ENCODE measurements at regions not wholly inside any gene's neighbourhood (a gene's known extent, or its start where the extent isn't known, plus 50 kb on each side); places are given as distances from the start of the nearest gene placed in this dataset.

DNA sequence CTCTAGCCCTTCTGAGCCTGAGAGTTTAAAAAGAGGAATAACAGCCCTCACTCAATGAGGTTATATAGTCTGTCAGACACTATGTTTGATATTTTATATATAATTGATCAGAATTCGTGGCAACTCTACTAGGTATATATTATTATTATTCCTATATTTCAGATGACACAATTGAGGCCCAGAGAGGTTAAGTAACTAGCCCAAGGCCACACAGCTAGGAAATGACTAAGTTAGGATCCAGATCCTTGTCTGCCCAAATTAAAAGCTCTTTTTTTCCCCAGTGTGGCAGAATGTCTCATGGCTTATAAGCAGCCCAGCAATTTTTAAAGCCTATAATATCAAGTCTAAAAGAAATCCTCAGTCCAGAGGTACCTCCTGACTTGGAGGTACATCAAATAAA is 1119.9 kb upstream of the AUTS2 start:
- no peak for DNase-seq
- Histone ChIP-seq H3K36me3 (no peaks in the 10 kb centered on the region), H3K27me3 (no peaks in the 10 kb centered on the region), H3K9me3 (no peaks in the 10 kb centered on the region), H3K4me3 (no peak overlapping the region)

DNA sequence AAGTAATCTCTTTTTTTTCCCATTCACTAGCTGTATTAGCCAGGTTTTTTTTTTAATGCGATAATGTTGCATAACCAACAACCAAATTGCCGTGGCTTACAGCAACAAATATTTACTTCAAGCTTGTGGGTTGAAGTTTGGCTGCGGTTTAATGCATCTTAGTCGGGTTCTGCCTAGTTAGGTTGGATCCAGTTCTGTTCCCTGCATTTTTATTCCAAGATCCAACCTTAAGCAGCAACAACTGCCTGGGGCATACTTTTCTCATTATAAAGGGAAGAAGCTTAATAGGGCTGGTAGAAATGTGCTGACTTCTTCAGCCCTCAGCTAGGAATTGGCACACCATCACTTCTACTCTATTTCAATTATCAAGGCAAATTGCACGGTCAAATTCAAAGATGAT is 1115.5 kb upstream of the AUTS2 start:
- no peak overlapping the region for H3K4me3 ChIP-seq
- H3K27me3 ChIP-seq: no peaks in the 10 kb centered on the region
- DNase-seq: no peak
- H3K9me3 ChIP-seq: no peaks in the 10 kb centered on the region
- no peaks in the 10 kb centered on the region for H3K36me3 ChIP-seq

DNA sequence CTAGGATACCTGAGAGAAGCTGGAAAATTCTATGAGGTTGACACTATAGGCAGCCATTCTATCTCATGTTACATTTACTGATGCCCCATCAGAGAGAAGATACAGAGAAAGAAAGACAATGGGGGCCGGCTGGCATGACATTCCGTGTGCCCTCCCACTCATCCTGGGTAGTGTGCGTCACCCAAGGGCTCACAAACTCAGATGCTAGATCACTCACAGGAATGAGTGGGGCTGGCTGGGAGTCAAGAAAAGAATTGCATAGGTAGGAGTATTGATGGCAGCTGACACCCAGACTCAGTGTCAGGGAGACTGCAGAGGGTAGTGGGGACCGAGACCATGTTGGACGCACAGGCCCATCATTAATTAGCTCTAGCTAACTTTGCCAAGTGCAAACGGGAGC is 1113.5 kb upstream of the AUTS2 start:
- Histone ChIP-seq H3K27me3 (no peaks in the 10 kb centered on the region), H3K36me3 (no peaks in the 10 kb centered on the region), H3K4me3 (no peak overlapping the region), H3K9me3 (no peaks in the 10 kb centered on the region)
- no peak for DNase-seq

DNA sequence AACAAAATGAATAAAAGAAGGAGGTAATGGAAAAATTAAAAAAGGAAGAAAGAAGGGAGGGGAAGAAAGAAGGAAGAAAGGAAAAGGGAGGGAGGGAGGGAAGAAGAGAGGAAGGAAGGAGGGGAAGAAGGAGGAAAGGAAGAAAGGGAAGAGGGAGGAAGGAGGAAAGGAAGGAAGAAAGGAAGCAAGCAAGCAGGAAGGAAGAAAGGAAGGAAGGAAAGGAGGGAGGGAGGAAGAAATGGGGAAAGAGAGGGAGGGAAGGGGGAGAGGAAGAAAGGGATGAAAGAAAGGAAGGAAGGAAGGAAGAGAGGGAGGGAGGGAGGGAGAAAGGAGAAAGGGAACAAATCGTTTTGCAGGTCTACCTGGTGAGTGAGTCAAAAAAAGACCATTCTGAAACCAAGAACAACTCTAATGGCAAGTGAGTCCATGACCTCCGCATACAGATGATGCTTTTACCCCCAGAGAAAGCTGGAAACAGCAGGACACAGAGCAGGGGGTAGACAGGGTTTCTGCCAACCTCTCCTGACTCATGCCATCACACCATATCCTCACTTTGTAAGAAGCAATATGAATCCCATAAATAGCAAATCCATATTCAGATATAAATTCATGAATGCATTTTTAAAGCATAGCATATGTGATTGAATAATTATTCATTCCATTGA is 1112.9 kb upstream of the AUTS2 start:
- Histone ChIP-seq H3K9me3 (no peaks in the 10 kb centered on the region), H3K36me3 (no peaks in the 10 kb centered on the region), H3K27me3 (no peaks in the 10 kb centered on the region), H3K4me3 (no peak overlapping the region)
- peak; percentile 83 for DNase-seq

DNA sequence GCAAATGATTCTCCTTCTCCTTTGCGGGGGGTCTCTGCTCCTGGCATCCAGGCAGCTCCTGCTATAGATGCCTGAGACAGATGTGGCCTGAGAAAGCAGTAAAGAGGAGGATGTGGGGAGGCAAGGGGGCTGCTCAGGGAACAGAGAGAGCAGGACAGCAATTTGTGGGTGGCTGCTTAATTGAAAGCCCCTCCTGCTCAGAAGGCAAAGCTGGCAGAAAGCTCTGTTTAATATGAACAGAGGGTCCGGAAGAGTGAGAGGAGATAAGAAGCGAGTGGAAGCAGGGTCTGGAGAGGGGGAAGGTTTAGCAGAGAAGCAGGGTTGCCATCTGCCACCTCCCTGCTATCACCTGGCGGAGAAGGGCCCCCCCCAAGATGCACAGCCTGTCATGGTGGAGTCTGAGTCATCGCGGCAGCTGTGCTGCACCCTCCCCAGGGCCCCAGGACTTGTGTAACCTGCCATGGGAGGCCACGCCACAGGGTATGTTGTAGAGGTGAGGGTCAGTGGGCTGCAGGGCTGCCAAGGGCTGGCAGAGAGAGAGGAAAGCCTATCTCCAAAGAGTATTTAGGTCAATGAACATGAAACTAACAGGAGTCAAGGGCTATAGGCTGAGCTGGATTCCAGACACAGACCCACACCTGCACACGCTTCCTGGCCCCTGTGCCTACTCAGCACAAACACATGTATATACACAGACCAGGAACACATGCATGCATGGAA is 1109.8 kb upstream of the AUTS2 start:
- Histone ChIP-seq H3K4me3 (no peak overlapping the region), H3K27me3 (no peaks in the 10 kb centered on the region), H3K36me3 (no peaks in the 10 kb centered on the region), H3K9me3 (no peaks in the 10 kb centered on the region; the same call in 1 of the 2 replicates)
- DNase-seq: no peak

DNA sequence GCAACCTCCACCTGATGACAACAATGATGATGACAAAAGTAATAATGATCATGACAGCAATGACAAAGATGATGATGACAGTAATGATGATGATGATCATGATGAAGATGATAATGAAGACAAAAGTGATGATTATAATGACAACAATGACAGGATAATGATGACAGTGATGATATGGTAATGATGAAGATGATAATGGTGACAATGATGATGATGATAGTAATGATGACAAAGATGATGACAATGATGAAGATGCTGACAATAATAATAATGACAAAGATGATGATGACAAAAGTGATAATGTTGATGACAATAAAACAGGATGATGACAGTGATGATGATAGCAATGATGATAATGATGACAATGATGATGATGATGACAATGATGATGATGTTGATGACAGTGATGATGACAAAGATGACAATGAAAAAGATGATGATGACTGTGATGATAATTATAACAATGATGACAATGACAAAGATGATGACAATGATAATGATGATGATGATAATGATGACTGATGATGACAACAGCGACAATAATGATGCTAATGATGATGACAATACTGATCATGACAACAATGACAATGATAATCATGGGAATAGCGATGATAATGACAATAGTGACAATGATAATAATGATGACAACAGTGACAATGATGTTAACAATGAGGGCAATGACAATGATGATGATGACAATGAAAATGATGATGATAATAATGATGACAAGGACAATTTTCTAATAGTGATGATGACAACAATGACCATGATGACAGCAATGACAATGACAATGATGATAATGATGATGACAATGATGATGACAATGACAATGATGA is 1106.5 kb upstream of the AUTS2 start:
- H3K4me3 ChIP-seq: no peak overlapping the region
- no peak for DNase-seq

DNA sequence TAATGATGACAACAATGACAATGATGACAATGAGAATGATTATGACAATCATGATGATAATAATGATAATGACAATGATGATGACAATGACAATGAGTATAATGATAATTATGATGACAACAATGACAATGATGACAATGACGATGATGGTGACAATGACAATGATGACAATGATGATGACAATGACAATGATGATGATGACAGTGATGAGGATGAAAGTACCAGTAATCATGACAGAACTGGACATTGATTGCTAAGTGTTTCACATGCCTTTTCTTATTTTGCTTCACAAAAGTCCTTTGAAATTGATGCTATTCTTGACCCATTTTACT is 1106.0 kb upstream of the AUTS2 start:
- Histone ChIP-seq H3K4me3 (no peak overlapping the region), H3K9me3 (no peaks in the 10 kb centered on the region; the same call in 1 of the 2 replicates), H3K27me3 (no peaks in the 10 kb centered on the region), H3K36me3 (no peaks in the 10 kb centered on the region)
- no peak for DNase-seq

More for the DNA sequence above, 1106.5 kb upstream of the AUTS2 start:
- H3K27me3 ChIP-seq: no peaks in the 10 kb centered on the region
- no peaks in the 10 kb centered on the region; the same call in 1 of the 2 replicates for H3K9me3 ChIP-seq
- H3K36me3 ChIP-seq: no peaks in the 10 kb centered on the region

DNA sequence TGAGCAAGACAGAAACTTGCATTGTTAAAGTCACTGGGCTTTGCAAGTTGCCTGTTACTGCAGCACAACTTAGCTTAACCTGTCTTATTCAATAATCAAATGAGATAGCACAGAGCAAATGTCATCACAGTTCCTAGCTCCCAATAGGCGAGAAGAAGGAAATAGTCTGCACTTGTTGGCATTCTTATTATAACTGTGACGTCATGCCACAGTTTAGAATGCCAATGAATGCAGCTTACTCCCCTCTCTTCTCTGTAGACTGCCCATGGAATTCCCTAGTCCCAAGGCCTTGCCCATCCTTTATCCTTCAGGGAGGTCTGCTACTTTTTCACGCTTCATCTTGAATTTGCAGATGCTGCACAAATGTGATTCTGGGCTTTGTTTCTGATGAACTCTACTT is 1094.9 kb upstream of the AUTS2 start:
- Histone ChIP-seq H3K4me3 (no peak overlapping the region), H3K27me3 (no peaks in the 10 kb centered on the region), H3K36me3 (no peaks in the 10 kb centered on the region), H3K9me3 (no peaks in the 10 kb centered on the region)
- DNase-seq: no peak

DNA sequence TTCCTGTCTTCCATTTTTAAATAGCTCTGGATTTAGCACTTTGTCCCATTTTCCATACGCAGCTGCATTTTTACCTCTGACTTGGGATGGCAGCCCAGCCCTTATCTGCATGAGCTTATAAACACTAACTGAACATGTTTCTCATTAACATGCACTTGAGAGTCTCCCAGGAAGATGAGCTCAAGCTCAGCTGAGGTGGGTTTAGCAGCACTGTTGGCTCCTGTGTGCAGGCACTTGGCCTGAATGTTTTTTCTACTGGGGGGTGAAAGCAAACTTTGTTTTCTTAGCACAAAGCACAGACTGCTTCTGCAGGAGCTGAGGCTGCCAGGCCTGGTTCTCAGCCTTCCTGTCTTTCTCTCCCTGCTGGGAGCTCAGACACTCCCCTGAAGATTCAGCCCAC is 1093.6 kb upstream of the AUTS2 start:
- DNase-seq: no peak
- no peaks in the 10 kb centered on the region for H3K9me3 ChIP-seq
- no peak overlapping the region for H3K4me3 ChIP-seq
- H3K27me3 ChIP-seq: no peaks in the 10 kb centered on the region
- H3K36me3 ChIP-seq: no peaks in the 10 kb centered on the region

DNA sequence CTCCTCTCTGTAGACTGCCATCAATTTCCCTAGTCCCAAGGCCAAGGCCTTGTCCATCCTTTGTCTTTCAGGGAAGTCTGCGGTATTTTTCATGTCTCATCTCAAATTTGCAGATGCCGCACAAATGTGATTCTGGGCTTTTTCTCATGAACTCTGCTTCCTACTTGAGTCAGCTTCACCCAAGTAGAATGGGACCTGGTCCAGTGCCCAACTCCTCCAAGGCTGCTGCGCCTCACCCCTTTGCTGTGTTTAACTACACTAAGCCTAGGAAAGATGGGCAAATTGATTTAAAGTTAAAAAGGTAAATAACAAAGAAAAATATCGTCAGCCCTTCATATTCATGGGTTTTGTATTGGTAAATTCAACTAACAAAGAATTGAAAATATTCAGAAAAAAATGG is 1092.6 kb upstream of the AUTS2 start:
- Histone ChIP-seq H3K9me3 (no peaks in the 10 kb centered on the region), H3K36me3 (no peaks in the 10 kb centered on the region), H3K4me3 (no peak overlapping the region), H3K27me3 (no peaks in the 10 kb centered on the region)
- DNase-seq: no peak

DNA sequence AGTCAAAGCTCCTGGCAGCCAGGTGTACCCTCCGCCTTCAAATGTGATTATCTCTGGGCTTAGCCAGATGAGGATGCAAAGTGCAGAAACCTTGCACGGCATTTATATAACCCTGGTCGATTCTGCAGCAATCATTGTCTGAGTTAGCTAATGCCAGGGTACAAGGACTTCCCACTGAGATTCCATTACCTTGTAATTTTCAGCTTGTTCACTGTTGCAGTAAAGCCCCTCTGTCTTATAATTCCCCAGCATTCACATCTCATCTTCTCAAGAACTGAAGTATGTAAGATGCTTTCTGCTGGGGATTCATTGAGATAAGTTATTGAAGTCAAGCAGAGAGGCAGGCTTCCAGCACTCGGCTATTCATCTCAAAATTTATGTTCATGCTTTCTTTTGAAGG is 1090.6 kb upstream of the AUTS2 start:
- Histone ChIP-seq H3K27me3 (no peaks in the 10 kb centered on the region), H3K36me3 (no peaks in the 10 kb centered on the region), H3K9me3 (no peaks in the 10 kb centered on the region), H3K4me3 (no peak overlapping the region)
- DNase-seq: no peak

DNA sequence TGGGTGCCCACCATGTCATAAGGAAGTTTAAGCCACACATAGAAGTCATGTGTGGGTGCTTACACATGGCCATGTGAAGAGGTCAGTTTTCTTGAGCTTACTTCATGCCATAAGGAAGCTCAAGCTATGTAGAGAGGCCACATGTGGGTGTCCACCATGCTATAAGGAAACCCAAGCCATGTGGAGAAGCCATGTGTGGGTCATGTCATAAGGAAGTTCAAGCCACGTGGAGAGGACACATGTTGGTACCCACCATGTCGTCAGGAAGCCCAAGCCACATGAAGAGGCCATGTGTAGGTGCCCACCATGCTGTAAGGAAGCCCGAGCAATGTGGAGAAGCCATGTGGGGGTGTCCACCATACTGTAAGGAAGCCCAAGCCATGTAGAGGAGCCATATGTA is 1089.2 kb upstream of the AUTS2 start:
- DNase-seq: no peak
- Histone ChIP-seq H3K27me3 (no peaks in the 10 kb centered on the region), H3K9me3 (no peaks in the 10 kb centered on the region), H3K36me3 (no peaks in the 10 kb centered on the region), H3K4me3 (no peak overlapping the region)

DNA sequence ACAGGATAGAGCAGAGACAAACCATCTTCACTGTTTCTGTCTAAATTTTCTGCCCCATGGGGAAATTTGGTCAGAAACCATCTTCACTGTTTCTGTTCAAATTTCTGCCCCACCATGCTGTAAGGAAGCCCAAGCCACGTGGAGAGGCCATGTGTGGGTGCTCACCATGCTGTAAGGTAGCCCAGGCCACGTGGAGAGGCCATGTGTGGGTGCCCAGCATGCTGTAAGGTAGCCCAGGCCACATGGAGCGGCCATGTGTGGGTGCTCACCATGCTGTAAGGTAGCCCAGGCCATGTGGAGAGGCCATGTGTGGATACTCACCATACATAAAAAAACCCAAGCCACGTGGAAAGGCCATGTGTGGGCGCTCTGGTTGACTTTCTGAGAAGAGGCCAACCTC is 1088.7 kb upstream of the AUTS2 start:
- Histone ChIP-seq H3K36me3 (no peaks in the 10 kb centered on the region), H3K4me3 (no peak overlapping the region), H3K27me3 (no peaks in the 10 kb centered on the region), H3K9me3 (no peaks in the 10 kb centered on the region)
- no peak for DNase-seq

DNA sequence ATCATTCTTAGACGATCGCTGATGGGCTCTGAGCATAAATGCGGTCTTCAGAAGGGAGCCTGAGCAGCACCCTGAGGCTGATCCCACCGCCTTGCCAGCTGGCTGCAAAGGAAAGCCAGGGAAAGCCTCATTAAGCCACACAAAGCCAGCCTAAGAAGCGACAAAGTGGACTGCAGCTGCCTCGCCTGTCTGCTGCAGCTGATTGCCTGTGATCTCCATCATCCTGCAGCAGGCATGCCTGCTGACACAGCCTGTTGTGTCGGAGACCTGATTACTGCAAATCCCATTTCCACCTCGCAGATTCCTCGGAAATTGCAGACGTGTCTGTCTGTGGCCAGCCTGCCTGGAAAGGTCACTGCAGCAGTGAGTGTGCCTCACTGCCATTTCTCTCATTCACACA is 1087.0 kb upstream of the AUTS2 start:
- no peaks in the 10 kb centered on the region for H3K27me3 ChIP-seq
- H3K36me3 ChIP-seq: no peaks in the 10 kb centered on the region
- no peak overlapping the region for H3K4me3 ChIP-seq
- no peaks in the 10 kb centered on the region for H3K9me3 ChIP-seq
- DNase-seq: no peak

DNA sequence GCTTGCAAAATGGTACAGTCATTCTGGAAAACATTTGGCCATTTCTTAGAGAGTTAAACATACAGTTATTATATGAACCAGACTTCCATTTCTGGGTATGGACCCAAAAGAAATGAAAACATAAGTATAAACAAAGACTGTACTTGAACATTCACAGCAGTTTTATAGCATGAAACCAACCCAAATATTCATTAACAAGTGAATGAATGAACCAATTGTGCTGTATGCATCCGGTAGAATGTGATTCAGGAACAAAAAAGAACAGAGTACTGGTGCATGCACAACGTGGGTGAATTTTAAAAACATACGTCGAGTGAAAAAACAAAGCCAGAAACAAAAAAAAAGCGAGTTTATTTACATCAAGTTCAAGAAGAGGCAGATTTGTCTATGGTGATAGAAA is 1085.8 kb upstream of the AUTS2 start:
- Histone ChIP-seq H3K9me3 (no peaks in the 10 kb centered on the region), H3K36me3 (no peaks in the 10 kb centered on the region), H3K27me3 (no peaks in the 10 kb centered on the region), H3K4me3 (no peak overlapping the region)
- DNase-seq: no peak

DNA sequence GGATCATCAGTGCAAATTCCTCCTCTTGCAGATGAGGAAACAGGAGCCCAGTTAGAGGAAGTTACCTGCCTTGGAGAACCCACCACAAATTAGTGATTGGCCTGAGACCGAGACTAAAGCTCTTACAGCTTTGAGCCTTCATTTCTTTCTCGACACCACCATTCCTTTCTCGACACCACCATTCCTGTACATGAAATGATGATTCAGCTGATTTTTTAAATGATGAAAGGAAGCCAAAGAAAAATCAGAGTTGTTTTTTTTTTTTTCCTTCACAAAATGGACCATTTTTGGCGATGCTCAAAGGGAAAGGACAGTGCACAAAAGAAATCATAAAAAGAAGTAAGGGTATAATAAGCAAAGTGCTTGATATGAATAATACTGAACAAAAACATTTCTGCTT is 1080.2 kb upstream of the AUTS2 start:
- H3K27me3 ChIP-seq: no peaks in the 10 kb centered on the region
- H3K4me3 ChIP-seq: no peak overlapping the region
- no peak for DNase-seq
- no peaks in the 10 kb centered on the region for H3K36me3 ChIP-seq
- no peaks in the 10 kb centered on the region for H3K9me3 ChIP-seq

DNA sequence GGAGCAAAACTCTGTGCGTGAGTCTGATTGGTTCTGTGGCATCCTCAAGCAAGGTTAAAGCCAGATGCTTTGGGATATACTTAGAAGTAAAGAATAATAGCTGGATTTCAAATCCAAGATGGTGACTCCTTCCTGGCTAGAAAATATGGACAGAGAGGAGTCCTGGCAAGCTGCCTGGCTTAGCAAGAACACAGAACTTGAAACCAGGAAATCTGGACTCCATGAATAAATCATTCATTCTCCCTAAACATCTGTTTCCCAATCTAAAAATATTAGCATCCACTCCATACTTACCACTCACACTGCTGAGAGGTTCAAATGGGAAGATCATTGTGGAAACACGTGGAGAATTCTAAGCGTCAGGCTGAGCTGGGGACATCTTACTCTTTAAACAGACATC is 1074.1 kb upstream of the AUTS2 start:
- Histone ChIP-seq H3K9me3 (no peaks in the 10 kb centered on the region), H3K36me3 (no peaks in the 10 kb centered on the region), H3K27me3 (no peaks in the 10 kb centered on the region), H3K4me3 (no peak overlapping the region)
- DNase-seq: no peak

DNA sequence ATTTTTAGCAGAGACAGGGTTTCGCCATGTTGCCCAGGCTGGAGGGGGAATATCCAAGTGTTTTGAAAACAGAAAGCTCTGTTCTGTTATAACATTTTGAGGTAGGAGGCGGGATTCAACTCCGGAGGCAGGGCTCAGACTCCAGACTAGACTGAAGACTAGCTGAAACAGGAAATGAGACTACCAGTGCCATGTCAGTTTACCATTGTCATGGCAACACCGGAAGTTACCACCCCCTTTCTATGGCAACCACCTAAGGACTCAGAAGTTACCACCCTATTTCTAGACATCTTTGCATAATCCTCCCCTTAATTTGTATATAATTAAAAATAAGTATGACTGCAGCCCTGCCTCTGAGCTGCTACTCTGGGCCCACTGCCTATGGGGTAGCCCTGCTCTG is 1069.1 kb upstream of the AUTS2 start:
- no peak for DNase-seq
- no peaks in the 10 kb centered on the region for H3K27me3 ChIP-seq
- H3K9me3 ChIP-seq: no peaks in the 10 kb centered on the region
- H3K36me3 ChIP-seq: no peaks in the 10 kb centered on the region
- no peak overlapping the region for H3K4me3 ChIP-seq

Data from MG63 (cell line).